Muscle layer of duodenum (tissue), 2 donors: ENCODE measurements at regions not wholly inside any gene's neighbourhood (a gene's known extent, or its start where the extent isn't known, plus 50 kb on each side); places are given as distances from the start of the nearest gene placed in this dataset.

Source experiments
- H3K27ac ChIP-seq: one replicate; pipeline ENCODE4 v1.7.0; 2013; ENCODE audit warnings: mild to moderate bottlenecking, low read length
- H3K27me3 ChIP-seq: one replicate; pipeline ENCODE4 v1.7.0; 2013; ENCODE audit warnings: low read depth, mild to moderate bottlenecking, control low read depth, low read length
- H3K36me3 ChIP-seq, 2 donors: one replicate each; pipeline ENCODE4 v1.7.0; 2013; ENCODE audit warnings: low read length in 2 of 2, control low read depth in 1 of 2, mild to moderate bottlenecking in 1 of 2; ENCODE audit not compliant: insufficient read depth in 2 of 2, control insufficient read depth in 1 of 2
- H3K4me1 ChIP-seq, 2 donors: one replicate each; pipeline ENCODE4 v1.7.0; 2013; ENCODE audit warnings: low read length in 2 of 2, mild to moderate bottlenecking in 2 of 2, control low read depth in 1 of 2, moderate library complexity in 1 of 2; ENCODE audit not compliant: insufficient read depth in 2 of 2, control insufficient read depth in 1 of 2
- H3K4me3 ChIP-seq, 2 donors: one replicate each; pipeline ENCODE4 v1.7.0; 2013; ENCODE audit warnings: low read length in 2 of 2, low read depth in 1 of 2, mild to moderate bottlenecking in 1 of 2
- H3K9me3 ChIP-seq, 2 donors: one replicate each; pipeline ENCODE4 v1.7.0; 2013; ENCODE audit warnings: low read length in 2 of 2, control low read depth in 1 of 2, mild to moderate bottlenecking in 1 of 2; ENCODE audit not compliant: control insufficient read depth in 1 of 2
- donor health status: healthy.

DNA sequence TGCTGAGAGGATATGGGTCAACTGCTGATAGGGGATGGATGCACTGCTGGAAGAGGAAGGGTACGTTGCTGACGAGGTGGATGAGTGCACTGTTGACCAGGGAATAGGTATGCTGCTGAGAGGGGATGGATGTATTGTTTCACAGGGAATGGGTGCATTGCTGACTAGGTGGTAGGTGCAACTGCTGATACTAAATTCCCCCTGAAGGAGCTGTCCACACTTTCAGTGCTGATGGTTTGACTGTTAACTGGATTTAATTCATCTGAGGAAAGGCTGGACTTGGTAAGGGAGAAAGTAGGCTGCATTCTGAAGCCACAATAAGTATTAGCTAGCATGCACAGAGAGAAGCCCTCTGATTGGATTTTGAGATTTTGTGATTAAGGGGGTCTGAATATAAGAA, 1196.8 kb upstream of the PHF14 start:
- Histone ChIP-seq H3K9me3 (peaks cover 0 to 2% of the 10 kb centered on the region in 2 donors), H3K36me3 (no peaks in the 10 kb centered on the region), H3K4me1 (no peaks in the 10 kb centered on the region), H3K27me3 (no peaks in the 10 kb centered on the region), H3K27ac (no peak overlapping the region), H3K4me3 (no peak overlapping the region)

DNA sequence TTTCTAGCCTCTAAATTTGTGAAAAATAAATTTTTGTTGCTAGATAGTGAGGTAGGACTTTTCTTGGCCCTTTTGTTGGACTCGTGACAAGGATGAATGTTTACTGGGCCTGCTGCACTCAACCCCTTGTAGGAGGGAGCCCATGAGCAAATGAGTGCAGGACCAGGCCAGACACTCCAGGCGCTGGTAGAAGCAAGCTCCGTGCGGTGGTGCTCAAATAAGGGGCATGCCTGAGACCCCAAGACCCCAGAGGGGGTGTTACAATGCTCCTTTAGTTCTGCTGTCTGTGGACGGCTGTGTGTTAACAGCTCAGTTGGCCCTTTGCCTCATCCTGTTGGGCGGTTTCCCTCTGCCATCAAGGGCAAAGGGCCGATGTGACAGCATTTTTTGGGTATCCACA, 1195.3 kb upstream of the PHF14 start:
- no peaks in the 10 kb centered on the region for H3K36me3 ChIP-seq
- H3K4me3 ChIP-seq, result no peak overlapping the region

GRCh38 chr7:9781710-9782109, 1192.0 kb upstream of the PHF14 start:
- Histone ChIP-seq H3K27ac (no peak overlapping the region), H3K9me3 (peaks cover 0 to 2% of the 10 kb centered on the region in 2 donors), H3K4me1 (no peaks in the 10 kb centered on the region), H3K27me3 (no peaks in the 10 kb centered on the region), H3K4me3 (no peak overlapping the region), H3K36me3 (no peaks in the 10 kb centered on the region)

More for the DNA sequence above, 1195.3 kb upstream of the PHF14 start:
- Histone ChIP-seq H3K27me3 (no peaks in the 10 kb centered on the region), H3K9me3 (peaks cover 0 to 2% of the 10 kb centered on the region in 2 donors), H3K27ac (no peak overlapping the region), H3K4me1 (no peaks in the 10 kb centered on the region)

DNA sequence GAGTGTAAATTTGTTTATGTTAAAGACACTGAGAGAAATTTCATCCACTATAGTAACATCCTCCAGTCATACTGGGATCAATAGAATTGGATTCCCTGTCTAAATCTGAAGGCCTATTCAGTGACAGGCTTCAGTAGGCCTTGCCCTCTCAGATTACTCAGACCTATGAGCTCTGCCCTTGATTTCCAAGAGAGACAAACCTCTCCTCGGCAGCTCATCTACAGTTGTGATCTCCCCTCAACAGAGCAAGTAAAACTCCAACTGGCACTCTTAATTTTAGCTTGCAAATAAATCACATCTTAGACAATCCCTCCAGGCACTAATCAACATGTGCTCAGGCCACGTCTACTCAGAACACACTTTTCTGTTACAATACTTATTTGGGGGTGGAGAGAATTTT, 1191.4 kb upstream of the PHF14 start:
- peaks cover 0 to 2% of the 10 kb centered on the region in 2 donors for H3K9me3 ChIP-seq
- no peaks in the 10 kb centered on the region for H3K27me3 ChIP-seq
- no peak overlapping the region for H3K4me3 ChIP-seq
- no peaks in the 10 kb centered on the region for H3K36me3 ChIP-seq
- H3K4me1 ChIP-seq, result no peaks in the 10 kb centered on the region
- H3K27ac ChIP-seq, result no peak overlapping the region

- no peak overlapping the region for H3K27ac ChIP-seq
Observed at GRCh38 chr7:9785211-9785610, 1188.5 kb upstream of the PHF14 start.

GRCh38 chr7:9796241-9796640, 1177.4 kb upstream of the PHF14 start:
- H3K4me1 ChIP-seq, result no peaks in the 10 kb centered on the region
- H3K27me3 ChIP-seq, result no peaks in the 10 kb centered on the region
- no peaks in the 10 kb centered on the region for H3K9me3 ChIP-seq
- no peaks in the 10 kb centered on the region for H3K36me3 ChIP-seq
- H3K27ac ChIP-seq, result no peak overlapping the region
- no peak overlapping the region for H3K4me3 ChIP-seq

More at GRCh38 chr7:9785211-9785610, 1188.5 kb upstream of the PHF14 start:
- no peaks in the 10 kb centered on the region for H3K27me3 ChIP-seq
- H3K36me3 ChIP-seq, result no peaks in the 10 kb centered on the region
- H3K9me3 ChIP-seq, result no peaks in the 10 kb centered on the region
- H3K4me1 ChIP-seq, result no peaks in the 10 kb centered on the region
- no peak overlapping the region for H3K4me3 ChIP-seq

DNA sequence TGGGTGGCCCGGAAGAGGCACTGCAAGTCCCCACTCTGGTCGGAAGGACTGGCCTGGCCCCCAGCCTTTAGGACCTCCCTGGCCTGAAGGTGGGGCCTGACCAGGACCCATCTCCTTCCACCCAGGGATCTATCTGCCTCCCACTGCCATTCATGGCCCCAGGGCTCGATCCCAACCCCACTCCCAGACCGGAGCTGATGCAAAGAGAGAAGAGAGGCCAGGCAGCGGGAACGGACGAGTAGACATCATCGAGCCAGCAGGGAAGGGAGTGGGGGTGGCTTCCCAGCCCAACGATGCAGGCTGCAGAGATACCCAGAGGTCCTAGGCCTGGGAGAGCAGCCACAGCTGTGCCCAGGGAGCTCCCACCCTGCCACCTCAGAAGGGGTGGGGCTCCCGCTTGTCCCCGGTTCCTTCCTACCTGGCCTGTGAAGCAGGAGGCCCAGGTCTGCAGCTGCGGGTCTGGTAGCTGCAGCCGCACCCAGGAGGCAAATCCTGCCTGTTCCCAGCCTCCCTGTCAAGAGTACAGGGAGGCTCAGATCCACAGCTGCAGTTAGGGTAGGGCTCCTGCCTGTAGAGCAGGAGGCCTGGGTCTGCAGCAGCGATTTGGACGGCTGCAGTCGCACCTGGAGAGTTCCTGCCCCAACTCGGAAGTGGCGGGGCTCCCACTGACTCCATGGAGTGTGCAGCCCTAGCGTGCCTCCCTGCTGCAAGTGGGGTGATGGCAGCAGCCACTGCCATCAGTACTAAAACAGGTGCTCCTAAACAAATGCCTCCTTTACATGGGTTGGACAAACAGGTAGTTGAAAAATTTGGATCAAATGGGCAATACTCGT, 1151.0 kb upstream of the PHF14 start:
- Histone ChIP-seq H3K4me3 (no peak overlapping the region), H3K27me3 (no peaks in the 10 kb centered on the region), H3K36me3 (no peaks in the 10 kb centered on the region), H3K4me1 (no peaks in the 10 kb centered on the region), H3K27ac (no peak overlapping the region), H3K9me3 (peaks cover 0 to 16% of the 10 kb centered on the region in 2 donors)

DNA sequence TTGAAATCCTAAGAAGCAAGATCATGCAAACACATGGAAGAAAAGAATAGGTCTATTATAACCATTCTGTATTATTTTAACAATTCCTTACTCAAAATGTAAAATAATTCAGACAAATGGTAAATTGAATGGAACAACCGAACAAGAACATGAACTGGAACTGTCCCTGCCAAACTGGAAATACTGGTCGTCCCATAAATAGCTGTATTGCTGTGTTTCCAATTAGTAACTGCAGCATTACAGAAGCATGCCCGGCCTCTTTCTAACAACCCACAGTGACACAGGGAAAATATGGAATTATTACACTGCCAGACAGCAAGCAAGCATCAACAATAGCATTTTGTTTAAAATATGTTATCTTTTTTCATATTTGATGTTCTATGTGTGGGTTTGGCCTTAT, 1138.5 kb upstream of the PHF14 start:
- H3K36me3 ChIP-seq, result no peaks in the 10 kb centered on the region
- no peaks in the 10 kb centered on the region for H3K27me3 ChIP-seq
- H3K9me3 ChIP-seq, result no peaks in the 10 kb centered on the region
- H3K27ac ChIP-seq, result no peak overlapping the region
- H3K4me3 ChIP-seq, result no peak overlapping the region
- H3K4me1 ChIP-seq, result no peaks in the 10 kb centered on the region

DNA sequence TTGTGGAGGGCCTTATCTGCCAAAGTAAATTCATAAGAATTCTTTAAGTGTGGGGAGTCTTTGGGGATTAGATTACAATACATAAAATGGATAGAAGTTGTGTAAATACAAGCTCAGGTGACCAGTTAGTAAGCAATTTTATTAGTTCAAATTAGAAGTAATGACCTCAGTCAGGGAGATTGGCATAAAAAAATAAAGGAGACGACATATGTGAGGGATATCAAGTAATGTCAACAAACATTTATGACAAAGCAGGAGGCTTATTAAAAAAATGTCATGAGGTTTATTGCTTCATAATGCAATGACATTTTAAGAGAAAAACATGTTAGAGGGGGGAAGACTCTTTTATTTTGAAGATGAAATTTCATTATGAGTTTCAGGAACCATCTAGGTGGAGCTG, 1137.0 kb upstream of the PHF14 start:
- Histone ChIP-seq H3K4me3 (no peak overlapping the region), H3K36me3 (no peaks in the 10 kb centered on the region), H3K4me1 (no peaks in the 10 kb centered on the region)

DNA sequence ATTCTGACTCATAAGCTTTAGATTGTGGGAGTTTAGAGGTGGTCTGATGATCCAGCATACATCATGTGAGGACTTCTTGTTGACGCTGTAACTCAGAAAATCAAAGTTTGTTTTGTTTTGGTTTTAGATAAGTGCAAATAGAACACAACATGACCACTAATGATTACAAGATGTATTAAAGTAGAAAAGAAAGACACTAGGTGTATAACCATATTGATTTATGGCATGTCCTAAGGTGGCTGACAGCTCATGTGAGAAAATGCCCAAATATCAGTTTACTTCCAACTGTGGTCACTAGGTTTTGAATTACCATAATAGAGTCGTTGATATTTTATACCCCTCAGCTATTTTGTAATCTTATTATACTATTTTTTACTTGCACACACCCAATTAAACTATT, 1131.4 kb upstream of the PHF14 start:
- no peaks in the 10 kb centered on the region for H3K27me3 ChIP-seq
- no peaks in the 10 kb centered on the region for H3K4me1 ChIP-seq
- no peaks in the 10 kb centered on the region for H3K9me3 ChIP-seq
- no peaks in the 10 kb centered on the region for H3K36me3 ChIP-seq
- no peak overlapping the region for H3K4me3 ChIP-seq
- H3K27ac ChIP-seq, result no peak overlapping the region

More for the DNA sequence above, 1137.0 kb upstream of the PHF14 start:
- no peak overlapping the region for H3K27ac ChIP-seq
- H3K27me3 ChIP-seq, result no peaks in the 10 kb centered on the region
- no peaks in the 10 kb centered on the region for H3K9me3 ChIP-seq

GRCh38 chr7:9846902-9847301, 1126.8 kb upstream of the PHF14 start:
- Histone ChIP-seq H3K9me3 (no peaks in the 10 kb centered on the region), H3K4me1 (no peaks in the 10 kb centered on the region)

DNA sequence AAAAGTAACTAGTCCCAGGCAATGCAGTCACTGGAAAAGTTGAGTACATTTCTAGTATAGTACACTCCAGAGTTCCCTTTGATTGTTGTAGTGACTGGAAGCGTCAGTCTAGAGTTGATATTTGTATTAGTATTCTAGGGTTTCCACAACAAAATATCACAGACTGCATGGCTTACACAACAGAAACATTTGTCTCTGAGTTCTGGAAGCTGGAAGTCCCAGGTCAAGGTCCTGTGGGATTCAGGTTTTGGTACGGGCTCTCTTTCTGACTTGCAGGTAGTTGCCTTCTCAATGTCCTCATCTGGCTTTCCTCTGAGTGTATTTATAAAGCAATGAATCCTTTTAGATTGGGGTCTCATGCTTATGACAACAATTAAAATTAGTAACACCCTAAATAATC, 1119.1 kb upstream of the PHF14 start:
- H3K4me1 ChIP-seq, result no peaks in the 10 kb centered on the region
- H3K27me3 ChIP-seq, result no peaks in the 10 kb centered on the region
- no peak overlapping the region for H3K4me3 ChIP-seq
- no peaks in the 10 kb centered on the region for H3K36me3 ChIP-seq
- H3K9me3 ChIP-seq, result no peaks in the 10 kb centered on the region
- H3K27ac ChIP-seq, result no peak overlapping the region

More at GRCh38 chr7:9846902-9847301, 1126.8 kb upstream of the PHF14 start:
- Histone ChIP-seq H3K27me3 (no peaks in the 10 kb centered on the region), H3K36me3 (no peaks in the 10 kb centered on the region), H3K27ac (no peak overlapping the region), H3K4me3 (no peak overlapping the region)
